SK-N-SH treated with all-trans-retinoic acid at 6 μM for 48 hours (cell line): ENCODE measurements at regions not wholly inside any gene's neighbourhood (a gene's known extent, or its start where the extent isn't known, plus 50 kb on each side); places are given as distances from the start of the nearest gene placed in this dataset.

Experiments
- ARNTL ChIP-seq: fragments of 450-650 bp; formaldehyde crosslinking; IDR thresholded peaks from 2 replicates; pipeline ENCODE4 v1.5.0; 2020; ENCODE audit warnings: low read depth, mild to moderate bottlenecking, moderate library complexity, borderline replicate concordance
- BACH2 ChIP-seq: fragments of 250-450 bp; sonication (Bioruptor Pico); IDR thresholded peaks from 2 replicates; pipeline ENCODE4 v1.9.0; 2021; ENCODE audit warnings: mild to moderate bottlenecking, borderline replicate concordance
- GLIS3 ChIP-seq: fragments of 250-450 bp; sonication (Bioruptor Pico); IDR thresholded peaks from 2 replicates; pipeline ENCODE4 v1.5.0; 2020; ENCODE audit warnings: mild to moderate bottlenecking, moderate library complexity
- POU6F1 ChIP-seq: fragments of 250-450 bp; sonication (Bioruptor Pico); IDR thresholded peaks from 2 replicates; pipeline ENCODE4 v1.8.0; 2021; ENCODE audit warnings: low read depth, mild to moderate bottlenecking, moderate library complexity, borderline replicate concordance
- RARB ChIP-seq: fragments of 250-450 bp; sonication (Bioruptor Pico); IDR thresholded peaks from 2 replicates; pipeline ENCODE4 v1.8.0; 2021; ENCODE audit warnings: mild to moderate bottlenecking, moderate library complexity
- ZC3H10 ChIP-seq: fragments of 250-450 bp; sonication (Bioruptor Pico); IDR thresholded peaks from 2 replicates; pipeline ENCODE4 v1.5.1; 2021; ENCODE audit warnings: mild to moderate bottlenecking, moderate library complexity
- ZFP30 ChIP-seq: fragments of 450-650 bp; formaldehyde crosslinking; IDR thresholded peaks from 2 replicates; pipeline ENCODE4 v1.5.0; 2022; ENCODE audit warnings: mild to moderate bottlenecking, moderate library complexity
- ZNF8 ChIP-seq: fragments of 450-650 bp; formaldehyde crosslinking; IDR thresholded peaks from 2 replicates; pipeline ENCODE4 v1.5.0; 2020; ENCODE audit warnings: mild to moderate bottlenecking, moderate library complexity

GRCh38 chr2:236344446-236344845 lies 80.2 kb upstream of the ASB18 start:
- TF ChIP-seq RARB (CRISPR knock-in tag) (no peak), ZNF8 (CRISPR knock-in tag) (no peak), GLIS3 (CRISPR knock-in tag) (no peak), ZC3H10 (CRISPR knock-in tag) (no peak), ZFP30 (CRISPR knock-in tag) (no peak), ARNTL (CRISPR knock-in tag) (no peak), POU6F1 (no peak), BACH2 (CRISPR knock-in tag) (no peak)
